ENCODE measurements at regions not wholly inside any gene's neighbourhood (a gene's known extent, or its start where the extent isn't known, plus 50 kb on each side); places are given as distances from the start of the nearest gene placed in this dataset.

DNA sequence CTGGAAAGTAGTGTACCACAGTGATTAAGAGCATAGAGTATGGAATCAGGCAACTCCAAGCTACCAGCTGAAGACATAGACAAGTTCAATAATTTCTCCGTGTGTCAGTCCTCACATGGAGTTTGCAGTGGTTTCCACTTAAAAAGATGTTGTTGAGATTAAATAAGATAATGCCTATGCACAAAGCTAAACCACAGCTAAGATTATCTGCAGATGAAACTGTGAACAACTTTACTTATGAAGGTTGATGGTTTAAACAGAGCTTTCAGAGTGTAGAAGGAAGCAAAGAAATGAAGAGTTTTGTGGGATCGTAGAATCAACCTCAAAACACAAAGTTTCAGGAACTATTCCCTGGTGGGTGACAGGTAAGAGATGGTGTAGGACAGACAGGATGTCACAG is 223.5 kb upstream of the IL12B start:
- H4K20me1 ChIP-seq (ENCODE audit: insufficient read depth) = no peaks in the 10 kb centered on the region
- no peaks in the 10 kb centered on the region for H3K36me3 ChIP-seq (ENCODE audit: insufficient read depth)
- H3K4me2 ChIP-seq = no peak overlapping the region
- no peak overlapping the region for H2AFZ ChIP-seq (ENCODE audit: low read depth)
- no peak overlapping the region for H3K27ac ChIP-seq
- TF ChIP-seq, protein P1, sequence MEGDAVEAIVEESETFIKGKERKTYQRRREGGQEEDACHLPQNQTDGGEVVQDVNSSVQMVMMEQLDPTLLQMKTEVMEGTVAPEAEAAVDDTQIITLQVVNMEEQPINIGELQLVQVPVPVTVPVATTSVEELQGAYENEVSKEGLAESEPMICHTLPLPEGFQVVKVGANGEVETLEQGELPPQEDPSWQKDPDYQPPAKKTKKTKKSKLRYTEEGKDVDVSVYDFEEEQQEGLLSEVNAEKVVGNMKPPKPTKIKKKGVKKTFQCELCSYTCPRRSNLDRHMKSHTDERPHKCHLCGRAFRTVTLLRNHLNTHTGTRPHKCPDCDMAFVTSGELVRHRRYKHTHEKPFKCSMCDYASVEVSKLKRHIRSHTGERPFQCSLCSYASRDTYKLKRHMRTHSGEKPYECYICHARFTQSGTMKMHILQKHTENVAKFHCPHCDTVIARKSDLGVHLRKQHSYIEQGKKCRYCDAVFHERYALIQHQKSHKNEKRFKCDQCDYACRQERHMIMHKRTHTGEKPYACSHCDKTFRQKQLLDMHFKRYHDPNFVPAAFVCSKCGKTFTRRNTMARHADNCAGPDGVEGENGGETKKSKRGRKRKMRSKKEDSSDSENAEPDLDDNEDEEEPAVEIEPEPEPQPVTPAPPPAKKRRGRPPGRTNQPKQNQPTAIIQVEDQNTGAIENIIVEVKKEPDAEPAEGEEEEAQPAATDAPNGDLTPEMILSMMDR (conservative IDR thresholded peaks at IDR 0.05; ENCODE audit: low read depth, low read length) = no peak
- H3K4me1 ChIP-seq (ENCODE audit: low read depth, poor library complexity, severe bottlenecking) = no peaks in the 10 kb centered on the region
- H3K4me3 ChIP-seq (IDR thresholded peaks at IDR 0.05; ENCODE audit: insufficient read depth, low read depth, low read length) = no peak overlapping the region
- no peaks in the 10 kb centered on the region for H3K79me2 ChIP-seq (ENCODE audit: insufficient read depth, low read depth)
- no peak overlapping the region for H3K9ac ChIP-seq
- H3K27me3 ChIP-seq (ENCODE audit: insufficient read depth, low read depth) = no peaks in the 10 kb centered on the region

DNA sequence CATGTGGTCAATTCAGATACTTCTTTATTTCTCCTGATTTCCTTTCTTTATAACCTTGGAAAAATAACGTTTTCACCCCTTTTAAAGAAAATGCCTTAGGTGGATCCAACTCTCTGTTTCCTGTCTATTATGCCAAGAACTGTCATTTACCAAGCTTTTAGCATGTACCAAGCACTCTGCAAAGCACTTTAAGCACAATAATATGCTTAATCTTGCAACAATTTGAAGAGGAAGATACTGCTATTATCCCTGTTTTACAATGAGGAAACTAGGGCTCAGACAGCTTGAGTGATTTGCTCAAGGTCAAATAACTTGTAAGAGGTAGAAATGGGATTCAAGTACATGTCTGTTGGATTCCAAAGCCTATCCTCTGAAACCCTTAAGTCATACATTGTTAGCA is 224.8 kb upstream of the IL12B start:
- H3K36me3 ChIP-seq (ENCODE audit: insufficient read depth) = no peaks in the 10 kb centered on the region
- no peak overlapping the region for H3K9ac ChIP-seq
- TF ChIP-seq, protein P1 (conservative IDR thresholded peaks at IDR 0.05; ENCODE audit: low read depth, low read length) = no peak
- H3K27ac ChIP-seq = no peak overlapping the region
- no peak overlapping the region for H3K4me3 ChIP-seq (IDR thresholded peaks at IDR 0.05; ENCODE audit: insufficient read depth, low read depth, low read length)
- no peaks in the 10 kb centered on the region for H3K79me2 ChIP-seq (ENCODE audit: insufficient read depth, low read depth)
- H2AFZ ChIP-seq (ENCODE audit: low read depth) = no peak overlapping the region
- no peaks in the 10 kb centered on the region for H3K27me3 ChIP-seq (ENCODE audit: insufficient read depth, low read depth)
- H3K4me1 ChIP-seq (ENCODE audit: low read depth, poor library complexity, severe bottlenecking) = no peaks in the 10 kb centered on the region
- H4K20me1 ChIP-seq (ENCODE audit: insufficient read depth) = no peaks in the 10 kb centered on the region
- H3K4me2 ChIP-seq = no peak overlapping the region

DNA sequence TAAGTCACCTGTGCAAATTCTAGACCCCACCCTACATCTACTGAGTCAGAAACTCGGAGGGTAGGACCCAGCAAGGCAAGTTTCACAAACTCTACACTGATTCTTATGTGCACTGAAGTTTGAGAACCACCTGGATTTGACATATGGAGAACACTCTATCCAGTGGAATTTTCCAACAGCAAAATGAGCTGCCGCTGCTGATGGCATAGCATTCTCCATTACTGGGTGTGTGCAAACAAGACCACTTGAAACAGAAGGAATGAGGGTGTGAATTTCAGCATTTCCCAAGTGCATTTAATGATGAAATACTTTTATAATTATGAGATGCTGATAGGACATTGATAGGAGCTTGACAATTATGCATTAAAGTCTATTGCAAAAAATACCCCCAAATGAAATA is 229.1 kb upstream of the IL12B start:
- H3K27me3 ChIP-seq (ENCODE audit: insufficient read depth, low read depth) = no peaks in the 10 kb centered on the region
- H3K27ac ChIP-seq = no peak overlapping the region
- no peaks in the 10 kb centered on the region for H3K36me3 ChIP-seq (ENCODE audit: insufficient read depth)
- H3K4me3 ChIP-seq (IDR thresholded peaks at IDR 0.05; ENCODE audit: insufficient read depth, low read depth, low read length) = no peak overlapping the region
- H3K79me2 ChIP-seq (ENCODE audit: insufficient read depth, low read depth) = no peaks in the 10 kb centered on the region
- H4K20me1 ChIP-seq (ENCODE audit: insufficient read depth) = no peaks in the 10 kb centered on the region
- no peak overlapping the region for H3K4me2 ChIP-seq
- no peak overlapping the region for H3K9ac ChIP-seq
- no peak overlapping the region for H2AFZ ChIP-seq (ENCODE audit: low read depth)
- TF ChIP-seq, protein P1 (conservative IDR thresholded peaks at IDR 0.05; ENCODE audit: low read depth, low read length) = no peak
- no peaks in the 10 kb centered on the region for H3K4me1 ChIP-seq (ENCODE audit: low read depth, poor library complexity, severe bottlenecking)

DNA sequence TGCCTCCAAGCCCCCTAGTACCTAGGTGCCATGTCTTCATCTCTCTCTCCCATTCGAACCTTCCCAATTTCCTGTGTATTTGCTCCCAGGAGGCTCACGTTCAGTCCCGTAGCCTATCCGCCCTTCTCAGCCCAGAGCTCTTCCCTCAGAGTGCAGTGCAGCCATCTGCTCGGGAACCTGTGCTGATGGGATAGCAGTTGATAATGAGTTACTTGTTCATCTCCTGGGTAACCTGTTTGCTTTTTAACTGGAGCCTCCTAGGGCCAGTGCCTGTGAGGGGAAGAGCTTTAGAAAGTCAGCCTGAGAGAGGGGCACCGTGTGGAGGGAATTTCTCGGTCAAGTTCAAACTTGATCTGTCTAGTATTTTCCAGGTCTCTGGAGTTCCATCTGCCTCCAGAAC is 229.8 kb upstream of the IL12B start:
- no peaks in the 10 kb centered on the region for H3K27me3 ChIP-seq (ENCODE audit: insufficient read depth, low read depth)
- TF ChIP-seq, protein P1 (conservative IDR thresholded peaks at IDR 0.05; ENCODE audit: low read depth, low read length) = no peak
- H3K9ac ChIP-seq = no peak overlapping the region
- H3K4me2 ChIP-seq = no peak overlapping the region
- H3K27ac ChIP-seq = no peak overlapping the region
- H4K20me1 ChIP-seq (ENCODE audit: insufficient read depth) = no peaks in the 10 kb centered on the region
- no peaks in the 10 kb centered on the region for H3K79me2 ChIP-seq (ENCODE audit: insufficient read depth, low read depth)
- H3K36me3 ChIP-seq (ENCODE audit: insufficient read depth) = no peaks in the 10 kb centered on the region
- no peaks in the 10 kb centered on the region for H3K4me1 ChIP-seq (ENCODE audit: low read depth, poor library complexity, severe bottlenecking)
- H2AFZ ChIP-seq (ENCODE audit: low read depth) = no peak overlapping the region
- H3K4me3 ChIP-seq (IDR thresholded peaks at IDR 0.05; ENCODE audit: insufficient read depth, low read depth, low read length) = no peak overlapping the region

DNA sequence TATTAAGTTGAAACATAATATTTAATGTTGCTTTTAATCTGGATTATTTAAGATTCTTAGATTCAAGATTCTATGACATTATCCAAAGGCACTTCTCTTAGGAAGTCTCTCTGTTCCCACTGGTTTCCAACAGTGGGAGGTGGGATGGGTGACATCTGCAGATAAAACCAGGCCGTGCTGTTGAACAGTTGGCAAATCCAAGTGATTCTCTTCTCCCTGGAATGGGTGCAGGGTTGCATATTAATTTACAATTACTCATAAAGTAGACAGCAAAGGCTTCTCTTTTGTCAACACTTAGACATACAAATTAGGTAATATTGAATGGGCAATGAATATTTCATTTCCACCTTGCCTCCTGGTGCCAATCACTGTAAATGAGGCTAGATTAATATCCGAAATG is 233.7 kb upstream of the IL12B start:
- TF ChIP-seq, protein P1 (conservative IDR thresholded peaks at IDR 0.05; ENCODE audit: low read depth, low read length) = no peak
- no peak overlapping the region for H3K27ac ChIP-seq
- no peaks in the 10 kb centered on the region for H3K36me3 ChIP-seq (ENCODE audit: insufficient read depth)
- H3K27me3 ChIP-seq (ENCODE audit: insufficient read depth, low read depth) = no peaks in the 10 kb centered on the region
- no peak overlapping the region for H3K4me3 ChIP-seq (IDR thresholded peaks at IDR 0.05; ENCODE audit: insufficient read depth, low read depth, low read length)
- H4K20me1 ChIP-seq (ENCODE audit: insufficient read depth) = no peaks in the 10 kb centered on the region
- H3K9ac ChIP-seq = no peak overlapping the region
- no peaks in the 10 kb centered on the region for H3K79me2 ChIP-seq (ENCODE audit: insufficient read depth, low read depth)
- H3K4me2 ChIP-seq = no peak overlapping the region
- no peaks in the 10 kb centered on the region for H3K4me1 ChIP-seq (ENCODE audit: low read depth, poor library complexity, severe bottlenecking)
- no peak overlapping the region for H2AFZ ChIP-seq (ENCODE audit: low read depth)

Measured in KMS-11 (cell line).